MG63 (cell line): ENCODE measurements at regions not wholly inside any gene's neighbourhood (a gene's known extent, or its start where the extent isn't known, plus 50 kb on each side); places are given as distances from the start of the nearest gene placed in this dataset.

ENCODE experiments used
- DNase-seq: peaks from one replicate; pipeline ENCODE4 v3.0.0-alpha.2; 2020
- H3K27me3 ChIP-seq: fragments of 250-450 bp; sonication (Bioruptor Pico); 2 replicates; pipeline ENCODE4 v1.5.1; 2020; ENCODE audit warnings: mild to moderate bottlenecking, moderate library complexity
- H3K36me3 ChIP-seq: fragments of 250-450 bp; sonication (Bioruptor Pico); 2 replicates; pipeline ENCODE4 v1.5.1; 2020; ENCODE audit warnings: mild to moderate bottlenecking, moderate library complexity
- H3K4me3 ChIP-seq: fragments of 250-450 bp; sonication (Bioruptor Pico); 2 replicates; pipeline ENCODE4 v1.5.1; 2020; ENCODE audit warnings: mild to moderate bottlenecking, moderate library complexity
- H3K9me3 ChIP-seq: fragments of 250-450 bp; sonication (Bioruptor Pico); 2 replicates; pipeline ENCODE4 v1.5.1; 2020; ENCODE audit warnings: mild to moderate bottlenecking, moderate library complexity

- DNase-seq, result no peak
- Histone ChIP-seq H3K9me3 (no peaks in the 10 kb centered on the region), H3K27me3 (no peaks in the 10 kb centered on the region), H3K36me3 (no peaks in the 10 kb centered on the region), H3K4me3 (no peak overlapping the region)
Measured at GRCh38 chr17:71993363-71993762, 127.5 kb upstream of the SOX9 start.

- Histone ChIP-seq H3K9me3 (no peaks in the 10 kb centered on the region), H3K4me3 (no peak overlapping the region), H3K36me3 (no peaks in the 10 kb centered on the region), H3K27me3 (no peaks in the 10 kb centered on the region)
- peak; percentile 10 for DNase-seq
Measured at GRCh38 chr17:71995590-71995989, 125.2 kb upstream of the SOX9 start.

- Histone ChIP-seq H3K36me3 (no peaks in the 10 kb centered on the region), H3K4me3 (no peak overlapping the region), H3K27me3 (no peaks in the 10 kb centered on the region), H3K9me3 (no peaks in the 10 kb centered on the region)
- DNase-seq, result peak; percentile 78
Measured at GRCh38 chr17:72004011-72004427, 116.8 kb upstream of the SOX9 start.

- H3K36me3 ChIP-seq, result no peaks in the 10 kb centered on the region
- no peak for DNase-seq
- no peaks in the 10 kb centered on the region for H3K27me3 ChIP-seq
- no peak overlapping the region for H3K4me3 ChIP-seq
- no peaks in the 10 kb centered on the region for H3K9me3 ChIP-seq
Measured at GRCh38 chr17:72004611-72005331, 116.0 kb upstream of the SOX9 start.

GRCh38 chr17:72005332-72006163, 115.3 kb upstream of the SOX9 start:
- Histone ChIP-seq H3K9me3 (no peaks in the 10 kb centered on the region), H3K36me3 (no peaks in the 10 kb centered on the region), H3K4me3 (no peak overlapping the region), H3K27me3 (no peaks in the 10 kb centered on the region)
- DNase-seq, result no peak

GRCh38 chr17:72008236-72008876, 112.5 kb upstream of the SOX9 start:
- H3K9me3 ChIP-seq, result no peaks in the 10 kb centered on the region
- 0 out of 2 replicates have a peak, but pooled peaks cover 2% of the 10 kb centered on the region for H3K27me3 ChIP-seq
- DNase-seq, result no peak
- H3K36me3 ChIP-seq, result no peaks in the 10 kb centered on the region
- no peak overlapping the region for H3K4me3 ChIP-seq

- Histone ChIP-seq H3K9me3 (no peaks in the 10 kb centered on the region), H3K27me3 (0 out of 2 replicates have a peak, but pooled peaks cover 2% of the 10 kb centered on the region), H3K36me3 (no peaks in the 10 kb centered on the region), H3K4me3 (no peak overlapping the region)
- DNase-seq, result no peak
Measured at GRCh38 chr17:72011561-72011960, 109.3 kb upstream of the SOX9 start.

- H3K4me3 ChIP-seq, result no peak overlapping the region
- no peak for DNase-seq
- no peaks in the 10 kb centered on the region for H3K36me3 ChIP-seq
- H3K27me3 ChIP-seq, result peaks cover 12% of the 10 kb centered on the region
- no peaks in the 10 kb centered on the region for H3K9me3 ChIP-seq
Measured at GRCh38 chr17:72021417-72022041, 99.3 kb upstream of the SOX9 start.

- no peaks in the 10 kb centered on the region for H3K9me3 ChIP-seq
- H3K4me3 ChIP-seq, result no peak overlapping the region
- DNase-seq, result no peak
- H3K27me3 ChIP-seq, result peaks cover 12% of the 10 kb centered on the region
- H3K36me3 ChIP-seq, result no peaks in the 10 kb centered on the region
Measured at GRCh38 chr17:72022328-72023275, 98.2 kb upstream of the SOX9 start.

GRCh38 chr17:72024457-72024856, 96.4 kb upstream of the SOX9 start:
- no peak for DNase-seq
- Histone ChIP-seq H3K27me3 (peaks cover 12% of the 10 kb centered on the region), H3K4me3 (no peak overlapping the region), H3K9me3 (no peaks in the 10 kb centered on the region), H3K36me3 (no peaks in the 10 kb centered on the region)

GRCh38 chr17:72025113-72025512, 95.7 kb upstream of the SOX9 start:
- Histone ChIP-seq H3K4me3 (no peak overlapping the region), H3K27me3 (peaks cover 12% of the 10 kb centered on the region), H3K36me3 (no peaks in the 10 kb centered on the region), H3K9me3 (no peaks in the 10 kb centered on the region)
- DNase-seq, result no peak

GRCh38 chr17:72030067-72030899, 90.5 kb upstream of the SOX9 start:
- H3K36me3 ChIP-seq, result no peaks in the 10 kb centered on the region
- no peaks in the 10 kb centered on the region for H3K9me3 ChIP-seq
- peak; percentile 77 for DNase-seq
- H3K27me3 ChIP-seq, result peaks cover 8% of the 10 kb centered on the region; the same call in 1 of the 2 replicates
- peak overlapping the region; percentile 52 for H3K4me3 ChIP-seq

GRCh38 chr17:72031219-72031884, 89.5 kb upstream of the SOX9 start:
- H3K9me3 ChIP-seq, result no peaks in the 10 kb centered on the region
- H3K36me3 ChIP-seq, result no peaks in the 10 kb centered on the region
- no peak overlapping the region for H3K4me3 ChIP-seq
- H3K27me3 ChIP-seq, result 0 out of 2 replicates have a peak, but pooled peaks cover under 1% of the 10 kb centered on the region
- no peak for DNase-seq

- Histone ChIP-seq H3K36me3 (no peaks in the 10 kb centered on the region), H3K27me3 (no peaks in the 10 kb centered on the region), H3K9me3 (no peaks in the 10 kb centered on the region), H3K4me3 (no peak overlapping the region)
- no peak for DNase-seq
Measured at GRCh38 chr17:72033334-72033733, 87.5 kb upstream of the SOX9 start.

GRCh38 chr17:72034000-72034399, 86.8 kb upstream of the SOX9 start:
- H3K4me3 ChIP-seq, result no peak overlapping the region
- H3K9me3 ChIP-seq, result no peaks in the 10 kb centered on the region
- H3K27me3 ChIP-seq, result no peaks in the 10 kb centered on the region
- no peak for DNase-seq
- no peaks in the 10 kb centered on the region for H3K36me3 ChIP-seq
